GM12878 (cell line): ENCODE measurements at regions not wholly inside any gene's neighbourhood (a gene's known extent, or its start where the extent isn't known, plus 50 kb on each side); places are given as distances from the start of the nearest gene placed in this dataset.

Experiments used
- ATF2 ChIP-seq: IDR thresholded peaks from 2 replicates; pipeline ENCODE4 v1.6.1; 2012; ENCODE audit warnings: low read length, inconsistent platforms
- E2F8 ChIP-seq: fragments of 450-650 bp; IDR thresholded peaks from 2 replicates; pipeline ENCODE4 v1.6.1; 2018; ENCODE audit warnings: mild to moderate bottlenecking, low read depth, moderate library complexity; ENCODE audit not compliant: partially characterized antibody
- POLR2AphosphoS5 ChIP-seq: IDR thresholded peaks from 2 replicates; pipeline ENCODE4 v1.6.1; 2011; ENCODE audit warnings: mild to moderate bottlenecking, low read length, inconsistent platforms
- RBBP5 ChIP-seq: fragments of 200-600 bp; sonication (generic); conservative IDR thresholded peaks from 2 replicates; pipeline ENCODE4 v1.6.1; 2016
- USF1 ChIP-seq: IDR thresholded peaks from 2 replicates; pipeline ENCODE4 v1.6.1; 2011; ENCODE audit warnings: borderline replicate concordance, low read depth, mild to moderate bottlenecking, moderate library complexity, mixed read lengths, low read length; ENCODE audit not compliant: insufficient read depth; ENCODE audit errors: extremely low read length
- ZSCAN29 ChIP-seq: fragments of 450-650 bp; IDR thresholded peaks from 2 replicates; pipeline ENCODE4 v1.6.1; 2017; ENCODE audit warnings: mild to moderate bottlenecking, moderate library complexity
- TF ChIP-seq, protein P1 (sequence below), 3 experiments: IDR thresholded peaks in 2 of 3; conservative IDR thresholded peaks in 1 of 3; 2 replicates each; pipeline ENCODE4 v1.5.1; 2011; ENCODE audit warnings: low read depth in 3 of 3, low read length in 3 of 3, mild to moderate bottlenecking in 3 of 3, control low read depth in 2 of 3, moderate library complexity in 2 of 3, inconsistent platforms in 1 of 3, mixed read lengths in 1 of 3; ENCODE audit not compliant: control insufficient read depth in 2 of 3, insufficient read depth in 1 of 3; ENCODE audit errors: extremely low read depth in 1 of 3

DNA sequence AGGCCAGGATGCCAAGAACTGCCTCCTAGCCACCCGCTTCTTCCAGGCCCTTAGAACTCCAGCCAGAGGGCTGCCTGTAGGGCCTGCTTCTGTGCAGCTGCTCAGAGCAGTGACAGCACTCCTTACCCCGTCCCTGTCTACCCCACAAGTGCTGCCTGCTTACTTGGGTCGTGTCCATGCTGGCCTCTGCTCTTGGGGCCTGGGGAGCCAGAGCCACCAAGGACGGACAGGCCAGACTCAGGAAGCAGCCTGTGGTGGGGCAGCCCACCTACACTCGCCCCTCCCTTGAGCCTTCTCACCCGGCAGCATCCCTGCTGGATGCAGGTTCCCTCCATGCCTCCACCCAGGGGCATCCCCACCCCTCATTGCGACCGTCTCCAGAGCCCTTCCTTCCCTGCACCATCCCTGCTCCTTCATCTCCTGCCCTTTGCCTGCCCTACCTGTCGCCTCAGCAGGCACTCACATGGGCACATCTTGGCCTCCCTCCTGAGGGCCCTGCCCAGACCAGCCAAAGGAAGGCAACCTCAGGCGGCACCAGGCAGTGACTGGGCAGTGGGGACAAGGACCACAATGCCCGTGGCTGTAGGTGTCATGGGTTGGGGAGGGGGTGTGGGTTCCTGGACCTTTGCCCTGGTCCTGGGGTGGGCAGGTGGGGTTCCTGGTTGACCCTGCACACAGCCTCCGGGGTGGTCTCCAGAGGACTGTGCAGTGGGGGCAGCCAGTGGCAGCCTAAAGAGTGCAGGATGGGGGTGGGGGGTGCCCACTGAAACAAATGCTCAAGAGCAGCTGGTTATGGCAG lies 78.0 kb upstream of the TNS3 start:
- no peak for TF ChIP-seq RBBP5
- TF ChIP-seq ATF2 = no peak
- no peak for TF ChIP-seq POLR2AphosphoS5
- TF ChIP-seq, protein P1, sequence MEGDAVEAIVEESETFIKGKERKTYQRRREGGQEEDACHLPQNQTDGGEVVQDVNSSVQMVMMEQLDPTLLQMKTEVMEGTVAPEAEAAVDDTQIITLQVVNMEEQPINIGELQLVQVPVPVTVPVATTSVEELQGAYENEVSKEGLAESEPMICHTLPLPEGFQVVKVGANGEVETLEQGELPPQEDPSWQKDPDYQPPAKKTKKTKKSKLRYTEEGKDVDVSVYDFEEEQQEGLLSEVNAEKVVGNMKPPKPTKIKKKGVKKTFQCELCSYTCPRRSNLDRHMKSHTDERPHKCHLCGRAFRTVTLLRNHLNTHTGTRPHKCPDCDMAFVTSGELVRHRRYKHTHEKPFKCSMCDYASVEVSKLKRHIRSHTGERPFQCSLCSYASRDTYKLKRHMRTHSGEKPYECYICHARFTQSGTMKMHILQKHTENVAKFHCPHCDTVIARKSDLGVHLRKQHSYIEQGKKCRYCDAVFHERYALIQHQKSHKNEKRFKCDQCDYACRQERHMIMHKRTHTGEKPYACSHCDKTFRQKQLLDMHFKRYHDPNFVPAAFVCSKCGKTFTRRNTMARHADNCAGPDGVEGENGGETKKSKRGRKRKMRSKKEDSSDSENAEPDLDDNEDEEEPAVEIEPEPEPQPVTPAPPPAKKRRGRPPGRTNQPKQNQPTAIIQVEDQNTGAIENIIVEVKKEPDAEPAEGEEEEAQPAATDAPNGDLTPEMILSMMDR (IDR thresholded peaks at IDR 0.05 in 2 of 3, conservative IDR thresholded peaks at IDR 0.05 in 1 of 3; ENCODE audit: control insufficient read depth in 2 of 3, extremely low read depth in 1 of 3, insufficient read depth in 1 of 3, low read depth in 3 of 3, low read length in 3 of 3) = no peak
- TF ChIP-seq USF1 = no peak
- no peak for TF ChIP-seq E2F8
- no peak for TF ChIP-seq ZSCAN29
